SJSA1 (cell line): ENCODE measurements at regions not wholly inside any gene's neighbourhood (a gene's known extent, or its start where the extent isn't known, plus 50 kb on each side); places are given as distances from the start of the nearest gene placed in this dataset.
A peak's percentile ranks its signal among the peaks of the same experiment; 100 is the strongest.

Source experiments
- DNase-seq, 2 experiments: peaks; one replicate each; pipeline ENCODE4 v3.0.0-alpha.2; 2015 to 2020; ENCODE audit warnings: low spot score in 2 of 2, low read depth in 1 of 2
- H3K27ac ChIP-seq: fragments of 250-450 bp; sonication (Bioruptor Pico); 2 replicates; pipeline ENCODE4 v1.5.1; 2020; ENCODE audit warnings: mild to moderate bottlenecking, moderate library complexity
- H3K27me3 ChIP-seq: fragments of 250-450 bp; sonication (Bioruptor Pico); replicated peaks from 2 replicates; pipeline ENCODE4 v1.5.1; 2020; ENCODE audit warnings: mild to moderate bottlenecking, moderate library complexity
- H3K36me3 ChIP-seq: fragments of 250-450 bp; sonication (Bioruptor Pico); 2 replicates; pipeline ENCODE4 v1.5.1; 2020; ENCODE audit warnings: mild to moderate bottlenecking
- H3K4me1 ChIP-seq: fragments of 250-450 bp; sonication (Bioruptor Pico); replicated peaks from 2 replicates; pipeline ENCODE4 v1.6.1; 2021; ENCODE audit warnings: mild to moderate bottlenecking
- H3K4me3 ChIP-seq: fragments of 250-450 bp; sonication (Bioruptor Pico); 2 replicates; pipeline ENCODE4 v1.5.1; 2020; ENCODE audit warnings: mild to moderate bottlenecking
- H3K9me3 ChIP-seq: fragments of 250-450 bp; sonication (Bioruptor Pico); replicated peaks from 2 replicates; pipeline ENCODE4 v1.5.1; 2020; ENCODE audit warnings: mild to moderate bottlenecking

DNA sequence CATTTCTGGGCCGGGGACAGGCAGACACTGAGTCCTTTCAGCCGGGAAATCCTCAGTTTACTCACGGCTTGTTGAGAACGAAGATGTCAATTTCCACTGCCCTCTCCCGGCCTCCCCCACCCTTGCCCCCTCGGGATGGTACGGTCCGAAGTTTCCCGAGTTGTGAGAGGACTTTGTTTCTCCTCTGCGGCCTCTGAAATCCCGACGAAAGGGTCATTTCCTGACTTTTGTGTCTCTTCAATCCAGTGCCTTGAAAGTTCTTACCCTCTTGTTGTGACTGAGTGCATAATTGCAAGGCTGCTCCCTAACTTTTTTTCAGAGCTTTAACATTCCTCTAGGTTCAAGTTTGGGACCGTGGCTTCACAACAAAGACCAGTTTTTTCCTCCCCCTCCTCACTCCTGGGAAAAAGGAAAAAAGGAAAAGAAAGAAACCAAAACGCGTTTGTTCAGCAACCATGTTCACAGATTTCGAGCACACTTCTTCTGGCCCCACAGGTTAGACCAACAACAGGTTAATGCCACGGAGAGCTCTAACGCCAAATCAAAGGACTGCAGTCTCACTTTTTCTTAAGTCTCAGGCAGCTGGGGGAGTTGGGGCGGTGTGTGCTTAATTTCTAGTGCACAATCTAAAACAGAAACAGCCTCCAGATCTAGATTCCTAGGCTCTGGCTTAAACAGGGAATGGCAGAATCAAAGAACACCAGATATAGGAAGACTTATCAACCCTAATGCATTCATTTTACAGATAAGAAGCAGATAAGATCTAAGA, 138.9 kb downstream of the TMCO5A start:
- H3K27me3 ChIP-seq = no peaks in the 10 kb centered on the region
- no peaks in the 10 kb centered on the region for H3K36me3 ChIP-seq
- DNase-seq = peak in 1 of 2 experiments; percentile 61
- peak overlapping the region; percentile 86 for H3K27ac ChIP-seq
- H3K9me3 ChIP-seq = no peaks in the 10 kb centered on the region
- peak overlapping the region; percentile 40 for H3K4me3 ChIP-seq
- peaks cover 55% of the 10 kb centered on the region for H3K4me1 ChIP-seq

DNA sequence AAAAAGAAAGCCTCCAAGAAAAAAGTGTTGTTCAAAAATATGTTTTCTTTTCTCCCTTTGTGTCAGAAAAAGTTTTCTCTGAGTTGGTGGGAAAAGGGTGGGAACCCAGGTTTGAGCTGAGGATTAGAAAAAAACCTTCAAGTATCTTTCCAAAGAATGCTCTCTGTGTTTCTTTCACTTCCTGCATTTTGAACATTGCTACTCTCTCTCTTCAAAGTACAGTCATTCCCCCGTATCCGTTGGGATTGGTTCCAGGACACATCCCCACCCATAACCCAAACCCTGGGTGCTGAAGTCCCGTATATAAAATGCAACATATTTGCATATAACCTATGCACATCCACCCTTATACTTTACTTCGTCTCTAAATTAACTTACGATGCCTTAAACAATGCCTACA, 139.6 kb downstream of the TMCO5A start:
- Histone ChIP-seq H3K27me3 (no peaks in the 10 kb centered on the region), H3K4me1 (peaks cover 50% of the 10 kb centered on the region), H3K36me3 (no peaks in the 10 kb centered on the region), H3K4me3 (no peak overlapping the region), H3K27ac (peak overlapping the region; percentile 86), H3K9me3 (no peaks in the 10 kb centered on the region)
- no peak for DNase-seq

DNA sequence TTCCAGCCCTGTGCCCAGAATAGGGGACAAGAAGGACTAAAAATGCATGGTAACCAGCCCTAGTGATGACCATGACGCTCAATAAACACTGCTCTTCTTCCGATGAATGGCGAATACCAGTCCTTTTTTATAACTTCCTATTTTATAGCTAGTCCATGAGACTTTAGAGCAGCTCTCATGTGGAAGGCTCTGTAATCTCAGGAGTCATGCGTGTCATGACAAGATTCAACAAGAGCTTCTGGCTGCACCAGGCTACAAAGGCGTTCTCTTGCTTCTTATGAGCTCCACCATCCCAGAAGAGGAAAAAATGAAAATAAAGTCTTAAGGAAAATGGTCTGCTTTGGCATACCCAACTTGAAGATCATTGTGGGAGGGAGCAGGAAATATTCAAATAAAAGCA, 141.0 kb downstream of the TMCO5A start:
- no peak for DNase-seq
- Histone ChIP-seq H3K4me3 (no peak overlapping the region), H3K27me3 (no peaks in the 10 kb centered on the region), H3K27ac (no peak overlapping the region), H3K36me3 (no peaks in the 10 kb centered on the region), H3K4me1 (peaks cover 40% of the 10 kb centered on the region), H3K9me3 (no peaks in the 10 kb centered on the region)

DNA sequence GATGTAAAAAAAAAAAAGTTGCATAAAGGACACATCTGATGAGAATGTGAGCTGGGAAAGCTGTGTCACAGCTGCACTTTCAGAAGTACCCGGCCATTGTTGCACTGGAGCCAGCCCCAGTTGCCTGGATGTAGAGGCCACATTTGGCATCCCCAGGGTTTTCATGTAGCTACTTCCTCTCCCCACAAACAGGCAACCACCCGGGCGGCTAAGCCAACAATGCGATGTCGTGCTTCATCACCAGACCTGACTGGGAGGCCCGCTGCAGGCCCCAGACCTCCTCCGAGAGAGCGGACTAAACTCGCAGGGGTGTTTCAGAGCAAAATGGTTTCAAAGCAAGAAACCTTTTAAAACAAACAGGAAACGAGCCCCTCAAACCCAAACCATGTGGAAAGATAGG, 142.3 kb downstream of the TMCO5A start:
- no peaks in the 10 kb centered on the region for H3K36me3 ChIP-seq
- peaks cover 39% of the 10 kb centered on the region for H3K4me1 ChIP-seq
- peak; percentile 59 to 78 for DNase-seq
- H3K4me3 ChIP-seq = no peak overlapping the region
- H3K9me3 ChIP-seq = no peaks in the 10 kb centered on the region
- peak overlapping the region; percentile 52 for H3K27ac ChIP-seq
- H3K27me3 ChIP-seq = no peaks in the 10 kb centered on the region

DNA sequence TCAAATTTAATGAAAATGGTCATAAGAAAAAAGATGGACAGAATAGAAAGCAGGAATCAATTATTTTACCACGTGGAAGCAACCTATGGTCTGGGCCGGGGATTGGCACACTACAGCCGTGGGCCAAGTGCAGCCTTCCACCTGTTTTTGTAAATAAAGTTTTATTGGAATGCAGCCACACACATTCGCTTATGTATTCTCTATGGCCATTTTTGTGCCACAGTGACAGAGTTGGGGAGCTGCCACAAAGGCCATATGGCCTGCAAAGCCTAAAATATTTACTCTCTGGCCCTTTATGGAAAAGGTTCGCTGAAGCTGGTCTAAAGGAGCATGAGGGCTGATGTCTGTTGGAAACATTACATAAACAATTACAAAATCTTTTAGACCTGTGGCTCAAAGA, 144.8 kb downstream of the TMCO5A start:
- H3K27me3 ChIP-seq = no peaks in the 10 kb centered on the region
- DNase-seq = no peak
- H3K4me1 ChIP-seq = peaks cover 15% of the 10 kb centered on the region
- no peaks in the 10 kb centered on the region; the same call in 1 of the 2 replicates for H3K9me3 ChIP-seq
- no peaks in the 10 kb centered on the region for H3K36me3 ChIP-seq
- no peak overlapping the region for H3K27ac ChIP-seq
- H3K4me3 ChIP-seq = no peak overlapping the region

DNA sequence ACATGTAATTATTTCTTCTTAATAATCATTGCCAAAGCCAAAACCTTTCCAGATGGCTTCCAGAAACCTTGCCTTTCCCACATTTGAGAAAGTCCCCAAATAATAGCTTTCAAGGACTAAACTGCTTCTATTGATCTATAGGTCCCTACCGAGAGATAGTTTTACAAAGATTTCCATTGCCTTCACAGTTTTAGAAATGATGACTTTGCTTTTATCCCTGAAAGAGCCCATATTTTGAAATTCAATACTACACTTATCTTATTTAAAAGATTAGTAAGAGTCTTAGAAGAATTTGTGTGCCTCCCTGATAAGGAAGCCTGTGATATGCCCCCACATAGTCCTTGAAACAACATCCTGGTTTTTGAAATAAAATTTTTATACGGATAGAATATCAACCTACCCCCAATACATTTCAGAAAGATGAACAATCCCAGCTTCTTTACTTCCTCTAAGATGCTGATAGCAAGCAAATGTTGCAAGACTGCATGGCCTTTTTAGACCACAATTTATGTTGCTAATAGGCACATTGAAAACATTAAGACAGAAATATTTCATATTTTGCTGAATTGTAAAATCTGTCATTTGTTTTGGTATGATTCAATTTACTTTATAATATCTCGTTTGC, 146.3 kb downstream of the TMCO5A start:
- no peak for DNase-seq

DNA sequence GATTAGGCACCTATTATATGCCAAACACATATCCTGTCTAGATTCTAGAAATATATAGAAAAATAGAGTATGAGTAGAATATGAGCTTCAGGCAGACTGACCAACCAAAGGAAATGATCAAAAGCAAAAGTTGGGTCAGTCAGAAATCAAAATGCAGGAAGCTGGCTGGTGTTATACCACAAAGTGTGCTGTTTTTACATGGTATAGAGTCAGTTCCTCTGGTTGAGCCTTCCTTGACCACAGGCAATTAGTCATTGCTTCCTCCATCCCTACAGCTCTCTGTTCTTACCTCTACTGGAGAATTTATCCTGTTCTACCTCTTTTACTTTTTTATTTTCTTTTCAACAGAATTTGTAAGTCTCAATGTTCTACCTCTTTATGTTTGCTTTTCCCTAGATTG, 149.8 kb downstream of the TMCO5A start:
- H3K36me3 ChIP-seq = no peaks in the 10 kb centered on the region
- H3K27me3 ChIP-seq = no peaks in the 10 kb centered on the region
- peaks cover 11% of the 10 kb centered on the region for H3K4me1 ChIP-seq
- no peak overlapping the region for H3K4me3 ChIP-seq
- H3K9me3 ChIP-seq = no peaks in the 10 kb centered on the region; the same call in 1 of the 2 replicates
- H3K27ac ChIP-seq = no peak overlapping the region
- no peak for DNase-seq

More for the DNA sequence above, 146.3 kb downstream of the TMCO5A start:
- Histone ChIP-seq H3K27ac (no peak overlapping the region), H3K36me3 (no peaks in the 10 kb centered on the region), H3K27me3 (no peaks in the 10 kb centered on the region), H3K9me3 (no peaks in the 10 kb centered on the region; the same call in 1 of the 2 replicates), H3K4me1 (peaks cover 17% of the 10 kb centered on the region), H3K4me3 (no peak overlapping the region)

DNA sequence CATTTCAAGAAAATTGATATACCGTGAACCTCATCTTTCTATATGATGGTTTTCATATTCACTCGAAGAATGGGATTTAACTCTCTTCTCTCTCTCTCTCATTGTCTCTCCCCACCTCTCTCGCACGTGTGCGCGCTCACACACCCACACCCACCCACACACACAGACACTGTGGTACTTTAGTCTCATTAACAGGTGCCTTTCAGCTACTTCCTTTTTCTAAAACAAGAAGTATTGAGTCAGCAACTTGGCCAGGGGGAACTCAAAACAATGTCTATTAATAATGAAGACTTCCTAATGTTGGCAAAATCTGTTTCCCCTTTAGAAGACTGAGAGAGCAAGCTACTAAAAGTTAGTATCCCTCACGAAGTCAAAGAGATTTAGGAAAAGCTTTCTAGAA, 150.7 kb downstream of the TMCO5A start:
- Histone ChIP-seq H3K27ac (no peak overlapping the region), H3K4me1 (peaks cover 13% of the 10 kb centered on the region)
- no peak for DNase-seq

DNA sequence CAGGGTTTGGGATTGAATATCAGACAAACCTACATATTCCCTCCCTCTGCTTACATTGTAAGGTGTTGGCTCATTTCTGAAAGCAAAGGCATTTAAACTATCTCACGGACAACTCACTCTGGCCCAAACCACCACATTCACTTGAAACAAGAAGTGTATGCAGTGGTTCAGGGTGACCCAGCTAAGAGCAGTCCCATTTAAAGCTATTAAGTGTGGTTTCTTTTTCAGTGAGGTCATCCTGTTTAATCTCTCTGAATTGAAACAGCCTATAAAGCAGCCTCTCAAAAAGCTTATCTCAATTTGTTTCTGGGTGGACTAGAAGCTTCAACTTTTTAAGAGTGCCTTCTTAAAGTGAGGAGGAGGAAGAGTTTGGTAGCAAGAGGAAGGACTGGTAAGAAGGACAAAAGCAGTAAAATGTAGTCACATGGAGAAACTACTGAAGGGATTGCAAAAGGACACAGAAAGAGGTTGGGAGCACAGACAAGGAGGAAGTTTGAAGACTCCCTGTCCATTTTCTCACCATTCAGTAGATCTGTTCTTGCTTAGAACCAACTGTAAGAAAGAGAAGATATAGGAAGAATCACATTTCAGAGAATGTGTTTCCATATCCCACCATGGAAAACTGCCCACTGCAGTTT, 151.6 kb downstream of the TMCO5A start:
- Histone ChIP-seq H3K4me1 (peaks cover 13% of the 10 kb centered on the region), H3K4me3 (no peak overlapping the region), H3K9me3 (no peaks in the 10 kb centered on the region; the same call in 1 of the 2 replicates), H3K27me3 (no peaks in the 10 kb centered on the region), H3K27ac (no peak overlapping the region), H3K36me3 (no peaks in the 10 kb centered on the region)
- no peak for DNase-seq

More for the DNA sequence above, 150.7 kb downstream of the TMCO5A start:
- no peaks in the 10 kb centered on the region; the same call in 1 of the 2 replicates for H3K9me3 ChIP-seq
- H3K36me3 ChIP-seq = no peaks in the 10 kb centered on the region
- H3K4me3 ChIP-seq = no peak overlapping the region
- H3K27me3 ChIP-seq = no peaks in the 10 kb centered on the region

DNA sequence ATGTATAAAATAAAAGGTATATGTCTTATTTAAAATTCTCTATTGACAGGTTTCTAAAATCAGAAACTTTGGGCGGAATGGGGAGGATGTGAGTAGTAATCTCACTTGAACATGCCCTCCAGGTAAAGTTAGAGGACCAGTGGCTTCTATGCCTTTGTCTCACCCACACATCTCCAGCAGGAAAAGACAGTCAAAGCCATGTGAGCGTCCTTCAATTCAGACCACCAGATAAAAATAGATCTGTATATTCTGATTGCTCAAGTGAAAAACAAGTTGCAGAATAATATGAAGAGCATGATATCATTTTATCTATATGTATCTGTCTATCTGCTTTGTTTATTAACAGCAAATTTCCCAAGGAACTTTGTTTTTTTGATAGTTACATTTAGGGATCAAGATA, 152.2 kb downstream of the TMCO5A start:
- no peak overlapping the region for H3K4me3 ChIP-seq
- no peaks in the 10 kb centered on the region for H3K36me3 ChIP-seq
- H3K27ac ChIP-seq = no peak overlapping the region
- no peak for DNase-seq
- peaks cover 13% of the 10 kb centered on the region for H3K4me1 ChIP-seq
- no peaks in the 10 kb centered on the region; the same call in 1 of the 2 replicates for H3K9me3 ChIP-seq
- no peaks in the 10 kb centered on the region for H3K27me3 ChIP-seq

DNA sequence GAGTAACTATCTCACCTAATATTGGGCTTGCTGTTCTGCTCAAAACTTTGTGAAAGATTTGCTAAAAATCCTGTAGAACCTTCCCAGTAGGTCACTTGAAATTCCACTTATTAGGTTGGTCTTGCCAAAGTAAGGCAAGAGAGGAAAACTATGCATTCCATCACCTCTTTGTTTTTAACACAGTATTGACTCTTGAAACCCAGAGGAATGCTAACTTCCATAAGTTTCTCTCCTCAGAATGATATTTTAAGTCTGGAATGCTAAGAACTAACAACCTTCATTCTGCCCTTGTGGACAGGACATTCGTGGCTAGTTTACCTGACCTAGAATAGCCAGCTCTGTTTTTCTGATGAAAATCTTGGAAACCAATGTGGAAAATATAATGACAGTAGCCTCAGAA, 154.5 kb downstream of the TMCO5A start:
- H3K27ac ChIP-seq = no peak overlapping the region
- DNase-seq = no peak
- H3K36me3 ChIP-seq = no peaks in the 10 kb centered on the region

DNA sequence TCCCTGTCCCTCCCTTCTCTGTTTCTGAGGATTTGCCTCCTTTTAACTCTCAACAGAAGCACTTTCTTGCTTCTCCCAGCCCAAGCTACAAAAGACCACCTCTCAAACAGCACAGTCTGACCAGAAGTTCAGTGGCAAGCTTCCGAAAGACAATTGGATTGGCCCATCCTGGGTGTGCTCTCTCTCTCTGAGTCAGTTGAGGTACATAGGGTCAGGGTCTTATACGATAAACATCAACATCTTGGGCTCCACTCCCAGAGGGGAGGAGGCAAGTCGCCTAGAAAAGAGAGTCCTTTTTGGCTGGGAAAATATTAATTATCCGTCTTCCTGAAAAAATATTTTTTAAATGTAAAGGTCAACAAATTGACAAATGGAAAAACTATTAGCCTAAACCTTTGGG, 155.8 kb downstream of the TMCO5A start:
- no peak for DNase-seq
- no peaks in the 10 kb centered on the region for H3K36me3 ChIP-seq
- no peaks in the 10 kb centered on the region for H3K27me3 ChIP-seq
- H3K27ac ChIP-seq = no peak overlapping the region
- H3K9me3 ChIP-seq = no peaks in the 10 kb centered on the region
- H3K4me3 ChIP-seq = no peak overlapping the region
- peaks cover 13% of the 10 kb centered on the region for H3K4me1 ChIP-seq

More for the DNA sequence above, 154.5 kb downstream of the TMCO5A start:
- Histone ChIP-seq H3K9me3 (no peaks in the 10 kb centered on the region), H3K4me3 (no peak overlapping the region), H3K4me1 (peaks cover 13% of the 10 kb centered on the region), H3K27me3 (no peaks in the 10 kb centered on the region)

DNA sequence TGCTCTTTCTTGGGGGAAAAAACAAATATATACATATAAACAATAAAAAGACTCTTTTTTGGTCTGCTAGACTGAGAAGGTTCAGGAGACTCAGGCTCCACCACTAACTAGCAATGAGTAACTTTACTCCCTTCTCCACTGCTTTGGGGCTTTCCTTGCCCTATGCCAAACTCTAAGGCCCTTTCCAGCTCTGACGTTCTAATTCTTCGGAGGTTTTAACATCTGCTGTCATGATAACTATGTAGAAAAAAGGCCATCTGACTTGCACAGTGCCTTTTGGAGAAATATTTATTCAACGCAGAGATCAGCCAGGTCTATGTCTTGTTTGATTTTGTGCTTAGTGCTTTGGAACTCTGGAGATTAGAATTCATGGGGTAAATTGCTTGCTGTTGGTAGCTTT, 156.2 kb downstream of the TMCO5A start:
- no peak for DNase-seq
- H3K4me1 ChIP-seq = peaks cover 11% of the 10 kb centered on the region
- no peaks in the 10 kb centered on the region for H3K36me3 ChIP-seq
- no peak overlapping the region for H3K27ac ChIP-seq
- H3K27me3 ChIP-seq = no peaks in the 10 kb centered on the region
- no peaks in the 10 kb centered on the region for H3K9me3 ChIP-seq
- no peak overlapping the region for H3K4me3 ChIP-seq

DNA sequence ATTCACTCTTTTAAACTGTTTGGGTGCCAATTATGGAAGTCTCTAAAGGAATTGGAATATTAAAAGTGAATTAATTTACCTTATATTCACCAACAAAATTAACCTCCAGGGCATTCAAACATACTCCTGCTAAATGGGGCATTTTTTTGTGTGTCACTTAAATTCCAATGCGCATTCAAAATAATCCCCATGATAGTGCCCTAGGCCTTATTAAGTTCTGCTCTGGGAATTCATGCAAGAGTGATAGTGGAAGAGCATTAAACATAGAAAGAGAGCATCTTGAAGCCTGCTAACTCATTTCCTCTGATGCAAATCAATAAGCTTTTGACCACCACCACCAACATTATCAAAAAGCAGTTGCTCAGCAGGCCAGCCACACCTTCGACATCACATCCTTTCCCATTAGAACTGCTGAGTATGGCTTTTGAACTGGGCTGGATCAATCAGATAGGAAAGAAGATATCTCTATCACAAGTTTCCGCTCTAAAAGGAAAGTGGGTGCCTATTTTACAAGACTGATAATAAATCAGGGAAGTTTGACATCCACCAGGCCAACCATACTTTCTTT, 156.7 kb downstream of the TMCO5A start:
- H3K27me3 ChIP-seq = no peaks in the 10 kb centered on the region
- no peak overlapping the region for H3K4me3 ChIP-seq
- no peaks in the 10 kb centered on the region for H3K36me3 ChIP-seq
- peaks cover 6% of the 10 kb centered on the region for H3K4me1 ChIP-seq
- no peak for DNase-seq
- H3K27ac ChIP-seq = no peak overlapping the region
- H3K9me3 ChIP-seq = no peaks in the 10 kb centered on the region
